ENCODE measurements at regions not wholly inside any gene's neighbourhood (a gene's known extent, or its start where the extent isn't known, plus 50 kb on each side); places are given as distances from the start of the nearest gene placed in this dataset.

DNA sequence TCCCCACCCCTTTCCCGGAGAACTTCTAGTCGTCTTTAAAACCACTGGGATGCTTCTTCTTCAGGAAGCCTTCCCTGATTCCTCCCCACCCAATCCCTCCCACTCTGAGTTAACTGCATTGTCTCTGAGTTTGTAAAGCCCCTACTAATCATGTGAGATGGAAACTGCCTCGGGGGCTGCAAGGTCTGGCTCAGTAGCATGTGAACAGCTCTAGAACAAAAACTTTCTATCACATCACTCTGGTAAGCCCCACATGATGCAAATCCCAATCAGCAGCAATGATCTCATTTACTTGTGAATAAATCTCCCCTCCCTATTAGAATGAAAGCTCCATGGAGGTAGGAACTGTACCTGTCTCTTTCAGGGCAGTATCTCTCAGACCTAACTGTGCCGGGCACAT lies 141.0 kb upstream of the JUN start:
- TF ChIP-seq, protein P1, sequence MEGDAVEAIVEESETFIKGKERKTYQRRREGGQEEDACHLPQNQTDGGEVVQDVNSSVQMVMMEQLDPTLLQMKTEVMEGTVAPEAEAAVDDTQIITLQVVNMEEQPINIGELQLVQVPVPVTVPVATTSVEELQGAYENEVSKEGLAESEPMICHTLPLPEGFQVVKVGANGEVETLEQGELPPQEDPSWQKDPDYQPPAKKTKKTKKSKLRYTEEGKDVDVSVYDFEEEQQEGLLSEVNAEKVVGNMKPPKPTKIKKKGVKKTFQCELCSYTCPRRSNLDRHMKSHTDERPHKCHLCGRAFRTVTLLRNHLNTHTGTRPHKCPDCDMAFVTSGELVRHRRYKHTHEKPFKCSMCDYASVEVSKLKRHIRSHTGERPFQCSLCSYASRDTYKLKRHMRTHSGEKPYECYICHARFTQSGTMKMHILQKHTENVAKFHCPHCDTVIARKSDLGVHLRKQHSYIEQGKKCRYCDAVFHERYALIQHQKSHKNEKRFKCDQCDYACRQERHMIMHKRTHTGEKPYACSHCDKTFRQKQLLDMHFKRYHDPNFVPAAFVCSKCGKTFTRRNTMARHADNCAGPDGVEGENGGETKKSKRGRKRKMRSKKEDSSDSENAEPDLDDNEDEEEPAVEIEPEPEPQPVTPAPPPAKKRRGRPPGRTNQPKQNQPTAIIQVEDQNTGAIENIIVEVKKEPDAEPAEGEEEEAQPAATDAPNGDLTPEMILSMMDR (IDR thresholded peaks at IDR 0.05) = no peak
- TF ChIP-seq POLR2A (IDR thresholded peaks at IDR 0.05) = no peak

Data from lower leg skin (tissue), 3 donors.